ENCODE measurements at regions not wholly inside any gene's neighbourhood (a gene's known extent, or its start where the extent isn't known, plus 50 kb on each side); places are given as distances from the start of the nearest gene placed in this dataset.

DNA sequence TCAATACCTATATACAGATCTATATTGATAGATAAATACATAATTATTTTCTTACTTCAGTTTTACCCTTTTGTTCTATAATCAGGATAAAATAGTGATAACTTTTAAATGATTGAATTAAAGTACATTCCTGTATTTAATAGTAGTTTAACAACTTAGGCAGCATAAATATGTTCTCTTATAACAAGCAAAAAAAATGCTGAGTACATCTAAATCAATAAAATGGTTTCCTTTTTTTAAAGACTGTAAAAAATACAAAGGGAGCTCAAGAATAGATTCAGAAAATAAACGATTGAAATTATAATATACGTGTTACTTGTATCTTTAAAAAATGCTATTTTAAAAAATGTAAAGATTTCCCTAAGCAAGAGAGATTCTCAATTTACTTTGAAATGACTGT is 393.7 kb upstream of the TMEM132C start:
- TF ChIP-seq CTCF (IDR thresholded peaks at IDR 0.05), result no peak
- TF ChIP-seq POLR2A (IDR thresholded peaks at IDR 0.05), result no peak

Measured in adrenal gland (tissue), 5 donors.